GM23338 (cell line): ENCODE measurements at regions not wholly inside any gene's neighbourhood (a gene's known extent, or its start where the extent isn't known, plus 50 kb on each side); places are given as distances from the start of the nearest gene placed in this dataset.

Experiments used
- ATAC-seq: fragments of 200-7000 bp; cut with Tn5 transposase; 3 replicates; pipeline ENCODE4 v1.9.1; 2020
- DNase-seq: peaks from one replicate; pipeline ENCODE4 v3.0.0-alpha.2; 2015; ENCODE audit warnings: low spot score
- H2AFZ ChIP-seq: fragments of 200-600 bp; sonication (generic); 2 replicates; pipeline ENCODE4 v1.8.0; 2016; ENCODE audit warnings: antibody characterized with exemption, mild to moderate bottlenecking, moderate library complexity
- H3F3A ChIP-seq: fragments of 200-600 bp; sonication (generic); replicated peaks from 2 replicates; pipeline ENCODE4 v1.8.0; 2017; ENCODE audit warnings: antibody characterized with exemption, mixed run types, low read depth
- H3K27ac ChIP-seq: fragments of 200-600 bp; sonication (generic); 2 replicates; pipeline ENCODE4 v1.6.1; 2016; ENCODE audit warnings: low read depth
- H3K27me3 ChIP-seq: fragments of 200-600 bp; sonication (generic); 2 replicates; pipeline ENCODE4 v1.8.0; 2016; ENCODE audit warnings: mild to moderate bottlenecking, mixed run types, moderate library complexity; ENCODE audit not compliant: insufficient read depth
- H3K36me3 ChIP-seq: fragments of 200-600 bp; sonication (generic); 2 replicates; pipeline ENCODE4 v1.8.0; 2016; ENCODE audit warnings: mild to moderate bottlenecking; ENCODE audit not compliant: insufficient read depth
- H3K4me1 ChIP-seq: fragments of 200-600 bp; sonication (generic); 2 replicates; pipeline ENCODE4 v1.8.0; 2016; ENCODE audit warnings: mild to moderate bottlenecking, moderate library complexity; ENCODE audit not compliant: insufficient read depth
- H3K4me2 ChIP-seq: fragments of 200-600 bp; sonication (generic); 2 replicates; pipeline ENCODE4 v1.7.1; 2017; ENCODE audit warnings: mixed run types
- H3K4me3 ChIP-seq: fragments of 200-600 bp; sonication (generic); 2 replicates; pipeline ENCODE4 v1.6.1; 2016; ENCODE audit warnings: mixed run types
- H3K79me2 ChIP-seq: fragments of 200-600 bp; sonication (generic); replicated peaks from 2 replicates; pipeline ENCODE4 v1.8.0; 2017; ENCODE audit warnings: mild to moderate bottlenecking; ENCODE audit not compliant: insufficient read depth
- H3K9me2 ChIP-seq: fragments of 200-600 bp; sonication (generic); 2 replicates; pipeline ENCODE4 v1.8.0; 2017; ENCODE audit not compliant: insufficient read depth
- H4K20me1 ChIP-seq: fragments of 200-600 bp; sonication (generic); replicated peaks from 2 replicates; pipeline ENCODE4 v1.8.0; 2017; ENCODE audit warnings: mild to moderate bottlenecking; ENCODE audit not compliant: insufficient read depth
- H3K27ac Mint-ChIP-seq: 2 replicates; pipeline ENCODE4 v1.8.0; 2020; ENCODE audit warnings: inconsistent platforms, mild to moderate bottlenecking, moderate library complexity, mixed read lengths
- H3K27me3 Mint-ChIP-seq: 3 replicates; pipeline ENCODE4 v1.8.0; 2022; ENCODE audit warnings: low read depth, mild to moderate bottlenecking, moderate library complexity, mixed read lengths, inconsistent platforms; ENCODE audit not compliant: insufficient read depth, poor library complexity
- H3K36me3 Mint-ChIP-seq: 3 replicates; pipeline ENCODE4 v1.8.0; 2021; ENCODE audit warnings: low read depth, mild to moderate bottlenecking, inconsistent platforms, moderate library complexity, mixed read lengths
- H3K4me1 Mint-ChIP-seq: 3 replicates; pipeline ENCODE4 v1.8.0; 2020; ENCODE audit warnings: mild to moderate bottlenecking, inconsistent platforms, mixed read lengths
- H3K4me3 Mint-ChIP-seq: 3 replicates; pipeline ENCODE4 v1.8.0; 2021; ENCODE audit warnings: moderate library complexity, mild to moderate bottlenecking, inconsistent platforms, mixed read lengths
- H3K9me3 Mint-ChIP-seq: 3 replicates; pipeline ENCODE4 v1.8.0; 2020; ENCODE audit warnings: moderate library complexity, mild to moderate bottlenecking, inconsistent platforms, mixed read lengths
- CREB1 ChIP-seq: fragments of 250-450 bp; sonication (Bioruptor Pico); IDR thresholded peaks from 2 replicates; pipeline ENCODE4 v1.5.0; 2020; ENCODE audit warnings: low read depth, mild to moderate bottlenecking, moderate library complexity
- CTCF ChIP-seq, 2 experiments: fragments of 200-600 bp in 1 of 2; sonication (generic) in 1 of 2; conservative IDR thresholded peaks; 2 replicates each; pipeline versions ENCODE4 v1.5.1 to v1.6.1; 2016 to 2017; ENCODE audit warnings: antibody characterized with exemption in 2 of 2, low read depth in 2 of 2, mild to moderate bottlenecking in 2 of 2, moderate library complexity in 1 of 2
- ETS1 ChIP-seq: IDR thresholded peaks from 2 replicates; pipeline ENCODE4 v1.6.1; 2016; ENCODE audit warnings: antibody characterized with exemption
- EZH2 ChIP-seq: fragments of 200-600 bp; sonication (generic); IDR thresholded peaks from one replicate; pipeline ENCODE4 v1.8.0; 2017; ENCODE audit warnings: antibody characterized with exemption, mild to moderate bottlenecking, low read depth; ENCODE audit not compliant: unreplicated experiment
- EZH2phosphoT487 ChIP-seq: fragments of 200-600 bp; sonication (generic); IDR thresholded peaks from one replicate; pipeline ENCODE4 v1.8.1; 2018; ENCODE audit warnings: antibody characterized with exemption; ENCODE audit not compliant: unreplicated experiment
- JUNB ChIP-seq: IDR thresholded peaks from one replicate; pipeline ENCODE4 v1.6.1; 2016; ENCODE audit warnings: antibody characterized with exemption; ENCODE audit not compliant: unreplicated experiment
- NANOG ChIP-seq: IDR thresholded peaks from 2 replicates; pipeline ENCODE4 v1.6.1; 2016; ENCODE audit warnings: antibody characterized with exemption, borderline replicate concordance
- POLR2AphosphoS5 ChIP-seq: IDR thresholded peaks from 2 replicates; pipeline ENCODE4 v1.6.1; 2016; ENCODE audit warnings: antibody characterized with exemption, low read depth
- REST ChIP-seq: IDR thresholded peaks from one replicate; pipeline ENCODE4 v1.6.1; 2018; ENCODE audit warnings: antibody characterized with exemption; ENCODE audit not compliant: unreplicated experiment
- STAT1 ChIP-seq: IDR thresholded peaks from one replicate; pipeline ENCODE4 v1.6.1; 2016; ENCODE audit warnings: antibody characterized with exemption; ENCODE audit not compliant: unreplicated experiment
- ZNF114 ChIP-seq: fragments of 250-450 bp; sonication (Bioruptor Pico); IDR thresholded peaks from 2 replicates; pipeline ENCODE4 v1.5.0; 2020; ENCODE audit warnings: mild to moderate bottlenecking, moderate library complexity
- ZNF331 ChIP-seq: fragments of 250-450 bp; sonication (Bioruptor Pico); IDR thresholded peaks from 2 replicates; pipeline ENCODE4 v1.5.0; 2020; ENCODE audit warnings: low read depth, mild to moderate bottlenecking, moderate library complexity

- peaks cover 15% of the 10 kb centered on the region; the same call in 2 of the 3 replicates for H3K9me3 Mint-ChIP-seq
- Histone ChIP-seq H3K4me2 (peak overlapping the region; percentile 65), H2AFZ (no peak overlapping the region), H3K27me3 (no peaks in the 10 kb centered on the region), H3K4me1 (peaks cover 11% of the 10 kb centered on the region; the same call in 1 of the 2 replicates), H4K20me1 (no peaks in the 10 kb centered on the region), H3F3A (no peaks in the 10 kb centered on the region), H3K79me2 (no peaks in the 10 kb centered on the region), H3K9me2 (peaks cover 10% of the 10 kb centered on the region), H3K27ac (no peak overlapping the region), H3K36me3 (no peaks in the 10 kb centered on the region), H3K4me3 (peak overlapping the region; percentile 23)
- TF ChIP-seq NANOG = peak; percentile 84
- no peak for TF ChIP-seq ETS1
- H3K27ac Mint-ChIP-seq = no peak overlapping the region
- H3K36me3 Mint-ChIP-seq = peaks cover 5% of the 10 kb centered on the region; the same call in 1 of the 3 replicates
- no peaks in the 10 kb centered on the region for H3K27me3 Mint-ChIP-seq
- DNase-seq = peak; percentile 33
- H3K4me1 Mint-ChIP-seq = peaks cover 17% of the 10 kb centered on the region; the same call in 2 of the 3 replicates
- ATAC-seq = peak; percentile 63
- H3K4me3 Mint-ChIP-seq = peak overlapping the region; percentile 11; the same call in 1 of the 3 replicates
Observed at GRCh38 chr2:175518206-175518605, 336.7 kb upstream of the ATP5MC3 start.

GRCh38 chr2:175516555-175516954 lies 335.0 kb upstream of the ATP5MC3 start:
- Histone ChIP-seq H3K4me2 (no peak overlapping the region), H3F3A (no peaks in the 10 kb centered on the region), H3K4me3 (no peak overlapping the region), H3K9me2 (peaks cover 13% of the 10 kb centered on the region), H2AFZ (no peak overlapping the region), H3K27ac (no peak overlapping the region), H3K4me1 (peaks cover 11% of the 10 kb centered on the region; the same call in 1 of the 2 replicates), H3K27me3 (no peaks in the 10 kb centered on the region), H4K20me1 (no peaks in the 10 kb centered on the region), H3K36me3 (no peaks in the 10 kb centered on the region; the same call in 1 of the 2 replicates), H3K79me2 (no peaks in the 10 kb centered on the region)
- TF ChIP-seq ZNF331 (CRISPR knock-in tag) (no peak), POLR2AphosphoS5 (no peak), CREB1 (CRISPR knock-in tag) (no peak), JUNB (no peak), EZH2phosphoT487 (no peak), STAT1 (no peak)
- Mint-ChIP-seq H3K4me3 (no peak overlapping the region), H3K4me1 (peaks cover 17% of the 10 kb centered on the region; the same call in 2 of the 3 replicates), H3K27ac (no peak overlapping the region), H3K36me3 (peaks cover 5% of the 10 kb centered on the region; the same call in 1 of the 3 replicates), H3K27me3 (no peaks in the 10 kb centered on the region), H3K9me3 (peaks cover 18% of the 10 kb centered on the region; the same call in 2 of the 3 replicates)
- ATAC-seq (no peak), DNase-seq (no peak)

GRCh38 chr2:175500255-175500654 lies 318.7 kb upstream of the ATP5MC3 start:
- H3K27ac ChIP-seq = no peak overlapping the region
- H3K27ac Mint-ChIP-seq = no peak overlapping the region
- no peak overlapping the region for H3K4me3 ChIP-seq
- no peaks in the 10 kb centered on the region for H3K4me1 Mint-ChIP-seq
- H3K9me2 ChIP-seq = peaks cover 16% of the 10 kb centered on the region; the same call in 1 of the 2 replicates
- H3F3A ChIP-seq = no peaks in the 10 kb centered on the region
- H3K36me3 ChIP-seq = no peaks in the 10 kb centered on the region
- H4K20me1 ChIP-seq = no peaks in the 10 kb centered on the region
- no peaks in the 10 kb centered on the region for H3K79me2 ChIP-seq
- no peaks in the 10 kb centered on the region for H3K27me3 ChIP-seq
- no peak overlapping the region for H3K4me3 Mint-ChIP-seq
- no peaks in the 10 kb centered on the region for H3K27me3 Mint-ChIP-seq
- H3K4me2 ChIP-seq = no peak overlapping the region
- H3K36me3 Mint-ChIP-seq = no peaks in the 10 kb centered on the region
- H3K4me1 ChIP-seq = no peaks in the 10 kb centered on the region
- no peak overlapping the region for H2AFZ ChIP-seq
- no peaks in the 10 kb centered on the region; the same call in 1 of the 3 replicates for H3K9me3 Mint-ChIP-seq
- ATAC-seq (no peak), DNase-seq (no peak)
- TF ChIP-seq POLR2AphosphoS5 (no peak), ZNF114 (CRISPR knock-in tag) (no peak), ZNF331 (CRISPR knock-in tag) (no peak), CTCF (conservative IDR thresholded peaks at IDR 0.05; ENCODE audit: low read depth in 2 of 2) (no peak), REST (no peak), EZH2 (no peak), CREB1 (CRISPR knock-in tag) (no peak), STAT1 (no peak)
